Testis (tissue), 2 donors: ENCODE measurements at regions not wholly inside any gene's neighbourhood (a gene's known extent, or its start where the extent isn't known, plus 50 kb on each side); places are given as distances from the start of the nearest gene placed in this dataset.

Experiments used
- POLR2A ChIP-seq: fragments of 450-650 bp; IDR thresholded peaks from one replicate; pipeline ENCODE4 v1.6.1; 2017; ENCODE audit warnings: antibody characterized with exemption, mild to moderate bottlenecking, moderate library complexity
- TF ChIP-seq, protein P1 (sequence below), 3 experiments: fragments of 450-650 bp in 2 of 3; fragments of 200-600 bp in 1 of 3; sonication (generic) in 1 of 3; IDR thresholded peaks; one replicate each; pipeline ENCODE4 v1.5.1; 2016 to 2019; ENCODE audit warnings: antibody characterized with exemption in 3 of 3, mild to moderate bottlenecking in 2 of 3, moderate library complexity in 1 of 3

DNA sequence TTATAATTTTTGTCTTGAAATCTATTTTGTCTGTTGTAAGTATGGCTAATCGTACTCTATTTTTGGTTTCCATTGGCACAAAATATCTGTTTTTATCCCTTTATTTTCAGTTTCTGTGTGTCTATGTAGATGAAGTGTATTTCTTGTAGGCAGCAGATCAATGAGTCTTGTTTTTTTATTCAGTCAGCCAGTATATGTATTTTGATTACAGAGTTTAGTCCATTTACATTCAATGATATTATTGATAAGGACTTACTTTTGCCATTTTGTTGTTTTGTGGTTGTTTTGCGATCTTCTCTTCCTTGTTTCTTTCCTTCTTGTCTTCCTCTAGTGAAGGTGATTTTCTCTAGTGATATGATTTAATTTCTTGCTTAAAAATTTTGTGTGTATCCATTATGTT is 336.3 kb upstream of the SPRY2 start:
- TF ChIP-seq, protein P1, sequence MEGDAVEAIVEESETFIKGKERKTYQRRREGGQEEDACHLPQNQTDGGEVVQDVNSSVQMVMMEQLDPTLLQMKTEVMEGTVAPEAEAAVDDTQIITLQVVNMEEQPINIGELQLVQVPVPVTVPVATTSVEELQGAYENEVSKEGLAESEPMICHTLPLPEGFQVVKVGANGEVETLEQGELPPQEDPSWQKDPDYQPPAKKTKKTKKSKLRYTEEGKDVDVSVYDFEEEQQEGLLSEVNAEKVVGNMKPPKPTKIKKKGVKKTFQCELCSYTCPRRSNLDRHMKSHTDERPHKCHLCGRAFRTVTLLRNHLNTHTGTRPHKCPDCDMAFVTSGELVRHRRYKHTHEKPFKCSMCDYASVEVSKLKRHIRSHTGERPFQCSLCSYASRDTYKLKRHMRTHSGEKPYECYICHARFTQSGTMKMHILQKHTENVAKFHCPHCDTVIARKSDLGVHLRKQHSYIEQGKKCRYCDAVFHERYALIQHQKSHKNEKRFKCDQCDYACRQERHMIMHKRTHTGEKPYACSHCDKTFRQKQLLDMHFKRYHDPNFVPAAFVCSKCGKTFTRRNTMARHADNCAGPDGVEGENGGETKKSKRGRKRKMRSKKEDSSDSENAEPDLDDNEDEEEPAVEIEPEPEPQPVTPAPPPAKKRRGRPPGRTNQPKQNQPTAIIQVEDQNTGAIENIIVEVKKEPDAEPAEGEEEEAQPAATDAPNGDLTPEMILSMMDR (IDR thresholded peaks at IDR 0.05) = no peak
- TF ChIP-seq POLR2A = no peak
